ENCODE measurements at regions not wholly inside any gene's neighbourhood (a gene's known extent, or its start where the extent isn't known, plus 50 kb on each side); places are given as distances from the start of the nearest gene placed in this dataset.

- no peak overlapping the region for H3K27ac ChIP-seq
- no peak overlapping the region for H3K4me3 ChIP-seq
- no peaks in the 10 kb centered on the region for H3K27me3 ChIP-seq
- H3K36me3 ChIP-seq, result no peaks in the 10 kb centered on the region
- 100% methylated on average over 1 of the region's 1 CpG for WGBS, 2 donors (ENCODE audit: low coverage in 1 of 2)
- TF ChIP-seq EP300 (IDR thresholded peaks at IDR 0.05) (no peak), CTCF (IDR thresholded peaks at IDR 0.05) (no peak), POLR2AphosphoS5 (IDR thresholded peaks at IDR 0.05) (no peak), POLR2A (IDR thresholded peaks at IDR 0.05) (no peak)
- H3K4me1 ChIP-seq, result no peaks in the 10 kb centered on the region
- no peaks in the 10 kb centered on the region for H3K9me3 ChIP-seq
- no peak for ATAC-seq
Measured at GRCh38 chr15:81524496-81524895, 150.5 kb upstream of the TMC3 start.

DNA sequence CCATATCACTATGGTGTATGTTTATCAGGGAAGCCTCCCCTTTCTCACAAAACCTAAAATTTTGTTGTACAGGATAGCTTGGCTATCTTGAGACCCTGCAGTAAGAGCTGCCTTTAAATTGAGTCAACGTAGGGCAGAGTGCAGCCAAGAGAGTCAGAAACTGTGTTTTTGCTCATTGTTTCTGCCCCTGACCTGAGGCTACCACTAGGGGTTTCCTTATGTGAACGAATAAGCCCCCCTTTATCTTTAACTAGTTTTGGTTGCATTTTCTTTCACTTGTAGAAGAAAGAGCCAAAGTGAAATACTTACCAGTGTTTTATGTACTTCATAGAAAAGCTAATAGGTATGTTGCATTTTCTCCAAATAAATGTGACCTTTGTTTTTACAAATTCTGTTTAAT, 149.9 kb upstream of the TMC3 start:
- no peaks in the 10 kb centered on the region for H3K36me3 ChIP-seq
- H3K4me1 ChIP-seq, result no peaks in the 10 kb centered on the region
- no peak overlapping the region for H3K27ac ChIP-seq
- no peak for ATAC-seq
- H3K9me3 ChIP-seq, result no peaks in the 10 kb centered on the region
- no peaks in the 10 kb centered on the region for H3K27me3 ChIP-seq
- H3K4me3 ChIP-seq, result no peak overlapping the region
- TF ChIP-seq EP300 (IDR thresholded peaks at IDR 0.05) (no peak), CTCF (IDR thresholded peaks at IDR 0.05) (no peak), POLR2AphosphoS5 (IDR thresholded peaks at IDR 0.05) (no peak), POLR2A (IDR thresholded peaks at IDR 0.05) (no peak)
- WGBS, 2 donors (ENCODE audit: low coverage in 1 of 2), result 63 to 87% methylated on average over 2 of the region's 2 CpGs

GRCh38 chr15:81520480-81520879, 146.5 kb upstream of the TMC3 start:
- Histone ChIP-seq H3K27ac (no peak overlapping the region), H3K4me1 (no peaks in the 10 kb centered on the region), H3K36me3 (no peaks in the 10 kb centered on the region), H3K27me3 (no peaks in the 10 kb centered on the region), H3K4me3 (no peak overlapping the region), H3K9me3 (no peaks in the 10 kb centered on the region)
- TF ChIP-seq EP300 (IDR thresholded peaks at IDR 0.05), result no peak
- no peak for TF ChIP-seq POLR2A (IDR thresholded peaks at IDR 0.05)
- TF ChIP-seq POLR2AphosphoS5 (IDR thresholded peaks at IDR 0.05), result no peak
- no peak for TF ChIP-seq CTCF (IDR thresholded peaks at IDR 0.05)
- WGBS, 2 donors (ENCODE audit: low coverage in 1 of 2), result 80 to 92% methylated on average over 2 of the region's 2 CpGs
- ATAC-seq, result no peak

DNA sequence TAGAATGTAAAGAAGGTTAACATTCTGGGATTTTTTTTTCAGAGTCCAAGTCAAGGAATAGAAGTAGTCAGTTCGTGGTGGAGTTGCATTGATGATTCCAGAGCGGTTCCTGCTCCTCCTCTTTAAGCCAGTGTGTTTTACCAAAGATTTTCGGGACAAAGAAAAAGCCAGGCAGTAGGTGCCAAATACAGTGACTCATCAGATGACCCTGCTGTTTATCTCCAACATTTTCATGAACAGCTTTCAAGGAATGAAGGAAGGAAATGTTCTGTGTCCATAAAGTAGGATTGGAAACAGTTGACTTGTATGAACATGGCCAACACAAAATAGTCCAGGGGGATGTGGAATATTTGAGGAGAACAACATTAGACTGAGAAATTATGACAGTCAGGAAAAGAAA, 142.4 kb upstream of the TMC3 start:
- Histone ChIP-seq H3K9me3 (no peaks in the 10 kb centered on the region), H3K4me1 (no peaks in the 10 kb centered on the region), H3K36me3 (no peaks in the 10 kb centered on the region), H3K4me3 (no peak overlapping the region), H3K27ac (no peak overlapping the region), H3K27me3 (no peaks in the 10 kb centered on the region)
- WGBS, 2 donors (ENCODE audit: low coverage in 1 of 2), result 35 to 51% methylated on average over 3 of the region's 3 CpGs
- no peak for TF ChIP-seq EP300 (IDR thresholded peaks at IDR 0.05)
- no peak for TF ChIP-seq POLR2AphosphoS5 (IDR thresholded peaks at IDR 0.05)
- TF ChIP-seq CTCF (IDR thresholded peaks at IDR 0.05), result no peak
- TF ChIP-seq POLR2A (IDR thresholded peaks at IDR 0.05), result no peak
- peak; percentile 46 for ATAC-seq

GRCh38 chr15:81516012-81516411, 142.0 kb upstream of the TMC3 start:
- no peak overlapping the region for H3K27ac ChIP-seq
- peaks cover 0 to 4% (median 0%) of the 10 kb centered on the region in 3 donors for H3K4me1 ChIP-seq
- H3K9me3 ChIP-seq, result no peaks in the 10 kb centered on the region
- TF ChIP-seq EP300 (IDR thresholded peaks at IDR 0.05), result no peak
- TF ChIP-seq CTCF (IDR thresholded peaks at IDR 0.05), result no peak
- TF ChIP-seq POLR2AphosphoS5 (IDR thresholded peaks at IDR 0.05), result no peak
- TF ChIP-seq POLR2A (IDR thresholded peaks at IDR 0.05), result no peak
- H3K36me3 ChIP-seq, result no peaks in the 10 kb centered on the region
- ATAC-seq, result no peak
- H3K4me3 ChIP-seq, result no peak overlapping the region
- no peaks in the 10 kb centered on the region for H3K27me3 ChIP-seq

Data from gastroesophageal sphincter (tissue), 4 donors.